Right lung (tissue), 2 donors: ENCODE measurements at regions not wholly inside any gene's neighbourhood (a gene's known extent, or its start where the extent isn't known, plus 50 kb on each side); places are given as distances from the start of the nearest gene placed in this dataset.
"Not testable (repeated sequence)": the region's sequence is repeated elsewhere in the genome, so short reads cannot be mapped to it uniquely, and the experiment has no call there.

Experiments used
- DNase-seq, 2 donors: peaks; one replicate each; pipeline ENCODE4 v3.0.0-alpha.2; 2013

GRCh38 chr3:176075491-176075890 lies 1121.8 kb downstream of the TBL1XR1 start:
- DNase-seq, result no peak

- DNase-seq, result no peak
These were observed 1122.2 kb downstream of the TBL1XR1 start for GRCh38 chr3:176075046-176075445.

DNA sequence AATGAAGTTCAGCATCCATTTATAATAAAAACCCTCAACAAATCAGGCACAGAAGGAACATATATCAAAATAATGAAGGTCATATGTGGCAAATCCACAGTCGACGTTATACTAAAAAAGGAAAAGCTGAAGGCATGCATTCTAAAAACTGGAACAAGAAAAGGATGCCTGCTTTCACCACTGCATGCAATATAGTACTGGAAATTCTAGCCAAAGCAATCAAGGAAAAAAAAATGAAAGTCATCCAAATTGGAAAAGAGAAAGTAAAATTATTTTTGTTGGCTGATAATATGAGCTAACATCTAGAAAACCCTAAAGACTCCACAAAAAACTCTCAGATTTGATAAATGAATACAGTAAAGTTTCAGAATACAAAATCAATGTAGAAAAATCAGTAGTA lies 1123.2 kb downstream of the TBL1XR1 start:
- no peak for DNase-seq

DNA sequence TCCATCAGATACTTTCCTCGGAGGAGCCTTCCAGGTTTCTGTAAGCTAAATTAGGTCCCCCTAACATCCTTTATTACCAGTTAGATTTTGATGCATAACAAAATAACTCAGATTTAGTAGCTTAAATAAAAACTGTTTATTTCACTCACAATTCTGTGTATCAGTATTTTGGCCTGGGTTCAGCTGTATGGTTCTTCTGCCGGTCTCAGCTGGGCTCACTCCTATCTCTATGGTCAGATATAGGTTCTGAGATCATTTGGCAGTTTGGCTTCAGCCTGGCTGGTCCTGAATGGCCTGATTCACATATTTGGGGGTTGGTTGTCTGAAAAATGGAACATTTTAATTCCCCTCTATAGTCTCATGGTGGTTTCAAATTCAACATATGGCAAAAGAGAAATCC lies 1125.3 kb downstream of the TBL1XR1 start:
- DNase-seq, result no peak

- DNase-seq, result no peak
These were observed 1128.5 kb downstream of the TBL1XR1 start for GRCh38 chr3:176068750-176069149.

DNA sequence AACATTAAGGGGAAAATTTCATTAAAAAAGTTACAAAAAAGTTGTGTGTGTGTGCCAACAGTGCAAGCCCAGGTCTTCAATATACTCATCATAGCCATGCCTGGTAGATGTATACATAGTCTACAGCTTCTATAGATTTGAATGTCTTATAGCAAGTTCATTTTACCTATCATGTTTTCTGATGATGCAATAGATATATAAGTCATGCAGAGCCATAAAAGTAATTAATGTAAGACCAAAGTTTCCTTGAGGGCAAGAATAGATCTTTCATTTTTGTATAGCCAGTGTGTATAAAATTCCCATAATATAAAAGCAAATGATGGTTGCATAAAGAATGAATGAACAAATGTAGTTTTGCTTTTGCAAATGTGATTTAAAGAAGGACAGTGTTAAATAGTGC lies 1138.4 kb downstream of the TBL1XR1 start:
- DNase-seq, result no peak

- DNase-seq, result no peak
These were observed 1141.4 kb downstream of the TBL1XR1 start for GRCh38 chr3:176055836-176056235.

DNA sequence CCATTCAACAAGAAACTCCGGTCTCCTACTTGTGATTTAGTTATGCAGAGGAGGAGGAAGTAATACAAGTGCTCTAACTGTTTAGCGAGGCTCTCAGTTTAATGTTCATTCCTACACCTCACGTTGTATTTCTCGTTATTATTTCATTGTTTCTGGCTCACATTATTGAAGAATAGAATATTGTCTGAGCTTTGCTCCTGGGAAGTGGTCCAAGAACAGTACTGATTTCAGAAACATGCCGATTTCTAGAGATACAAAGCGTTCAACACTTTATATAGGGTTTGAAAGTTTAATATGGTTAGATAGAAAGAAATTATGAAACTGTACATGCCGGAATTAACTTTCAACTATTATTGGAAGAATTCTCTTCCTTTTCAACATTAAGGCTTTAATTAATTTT lies 1145.5 kb downstream of the TBL1XR1 start:
- peak in 1 of 2 donors; percentile 14 for DNase-seq

GRCh38 chr3:176046703-176047102 lies 1150.6 kb downstream of the TBL1XR1 start:
- DNase-seq, result no peak

DNA sequence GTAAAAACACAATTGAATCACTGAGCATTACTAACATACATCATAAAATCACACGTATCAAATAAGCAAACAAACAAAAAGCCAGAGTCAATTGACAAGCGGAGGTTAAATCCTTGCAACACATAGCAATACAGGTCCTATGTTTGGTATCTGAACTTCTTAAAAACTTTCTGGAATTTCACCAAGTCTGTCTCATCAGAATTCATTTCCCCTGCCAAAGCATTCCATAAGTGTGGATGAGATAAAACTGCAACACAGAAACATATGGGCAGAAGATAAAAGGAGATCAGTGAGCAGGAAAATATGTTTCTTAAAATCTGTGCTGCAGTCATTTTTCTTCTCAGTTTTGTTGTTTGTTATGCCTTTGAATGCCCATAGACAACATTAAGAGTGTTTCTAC lies 1155.5 kb downstream of the TBL1XR1 start:
- no peak for DNase-seq

DNA sequence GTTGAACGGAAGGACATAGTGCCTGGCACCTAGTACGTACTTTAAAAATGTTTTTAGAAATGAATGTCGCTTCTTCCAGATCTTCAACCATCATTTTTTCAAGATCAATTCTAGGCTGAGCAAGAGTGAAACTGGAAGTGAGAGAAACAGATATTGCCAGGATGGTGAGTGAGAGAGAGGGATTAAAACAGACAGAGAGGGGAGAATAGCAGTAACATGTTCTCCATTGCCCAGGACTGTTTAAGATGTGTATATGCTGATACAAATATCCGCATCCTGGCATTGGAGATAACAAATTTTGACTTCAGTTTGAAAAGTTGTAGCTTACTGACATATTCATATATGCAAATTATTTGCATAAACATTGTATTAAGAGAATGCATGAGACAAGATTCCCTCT lies 1156.1 kb downstream of the TBL1XR1 start:
- DNase-seq, result no peak

- no peak for DNase-seq
These were observed 1159.6 kb downstream of the TBL1XR1 start for GRCh38 chr3:176037636-176038035.

DNA sequence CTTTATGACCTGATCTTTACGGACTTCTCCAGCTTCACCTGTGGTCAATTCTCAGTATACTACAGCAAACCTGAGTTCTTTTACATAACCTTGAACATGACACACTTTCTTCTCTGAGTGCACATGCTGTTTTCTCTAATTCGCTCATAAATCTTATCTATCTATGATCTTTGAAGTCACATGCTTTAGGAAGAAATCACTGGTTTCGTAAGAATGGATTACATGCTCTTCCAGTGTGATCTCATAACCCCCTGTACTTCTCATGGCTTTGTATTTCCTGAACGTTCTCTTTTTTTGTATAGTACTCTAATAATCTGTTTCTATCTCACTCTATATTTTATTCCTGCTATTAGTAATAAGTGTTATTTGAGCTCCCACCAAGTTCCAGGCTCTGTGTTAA lies 1165.2 kb downstream of the TBL1XR1 start:
- no peak for DNase-seq

GRCh38 chr3:176016203-176016602 lies 1157.1 kb downstream of the NAALADL2 start:
- not testable (repeated sequence) for DNase-seq

GRCh38 chr3:176015228-176015627 lies 1156.1 kb downstream of the NAALADL2 start:
- DNase-seq, result not testable (repeated sequence)

GRCh38 chr3:176009256-176009655 lies 1150.1 kb downstream of the NAALADL2 start:
- peak; percentile 14 to 17 for DNase-seq

- DNase-seq, result no peak
These were observed 1146.4 kb downstream of the NAALADL2 start for GRCh38 chr3:176005564-176005963.

- no peak for DNase-seq
These were observed 1130.0 kb downstream of the NAALADL2 start for GRCh38 chr3:175989161-175989560.

GRCh38 chr3:175988401-175988800 lies 1129.3 kb downstream of the NAALADL2 start:
- DNase-seq, result no peak

DNA sequence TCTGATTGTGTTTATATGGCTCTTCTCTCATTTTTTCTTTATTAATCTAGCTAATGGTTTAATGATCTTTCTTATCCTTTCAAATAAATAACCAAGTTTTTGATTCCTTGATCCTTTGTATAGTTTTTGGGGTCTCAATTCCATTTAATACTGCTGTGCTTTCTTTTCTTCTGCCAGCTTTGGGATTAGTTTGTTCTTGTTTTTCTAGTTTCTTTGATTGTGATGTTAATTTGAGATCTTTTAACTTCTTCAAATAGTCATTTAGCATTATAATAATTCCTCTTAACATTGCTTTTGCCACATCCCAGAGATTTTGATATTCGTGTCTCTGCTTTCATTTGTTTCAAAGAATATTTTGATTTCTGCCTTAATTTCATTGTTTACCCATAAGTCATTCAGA lies 1126.6 kb downstream of the NAALADL2 start:
- no peak for DNase-seq

GRCh38 chr3:175983379-175983778 lies 1124.2 kb downstream of the NAALADL2 start:
- no peak for DNase-seq

- DNase-seq, result no peak
These were observed 1121.5 kb downstream of the NAALADL2 start for GRCh38 chr3:175980486-175981090.

GRCh38 chr3:175977968-175978752 lies 1119.0 kb downstream of the NAALADL2 start:
- DNase-seq, result no peak

DNA sequence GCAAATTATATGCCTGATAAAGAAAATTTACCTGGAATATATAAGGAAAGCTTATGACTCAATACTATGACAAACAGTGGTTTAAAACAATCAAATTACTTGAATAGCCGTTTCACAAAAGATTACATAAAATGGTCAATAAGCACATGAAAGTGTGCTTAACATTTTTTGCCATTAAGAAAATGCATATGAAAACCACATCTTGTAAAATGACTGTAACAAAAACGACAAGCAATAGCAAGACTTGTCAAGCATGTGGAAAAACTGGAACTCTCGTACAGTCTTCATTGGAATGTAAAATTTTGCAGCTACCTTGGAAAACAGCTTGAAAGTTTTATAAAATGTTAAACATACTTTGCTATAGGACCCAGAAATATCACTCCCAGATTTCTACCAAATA lies 1110.3 kb downstream of the NAALADL2 start:
- no peak for DNase-seq
